SK-N-SH treated with all-trans-retinoic acid at 6 μM for 48 hours (cell line): ENCODE measurements at regions not wholly inside any gene's neighbourhood (a gene's known extent, or its start where the extent isn't known, plus 50 kb on each side); places are given as distances from the start of the nearest gene placed in this dataset.

Experiments used
- ARNTL ChIP-seq: fragments of 450-650 bp; formaldehyde crosslinking; IDR thresholded peaks from 2 replicates; pipeline ENCODE4 v1.5.0; 2020; ENCODE audit warnings: low read depth, mild to moderate bottlenecking, moderate library complexity, borderline replicate concordance
- ESRRG ChIP-seq: fragments of 250-450 bp; sonication (Bioruptor Pico); IDR thresholded peaks from 2 replicates; pipeline ENCODE4 v1.6.1; 2021; ENCODE audit warnings: mild to moderate bottlenecking
- GLIS3 ChIP-seq: fragments of 250-450 bp; sonication (Bioruptor Pico); IDR thresholded peaks from 2 replicates; pipeline ENCODE4 v1.5.0; 2020; ENCODE audit warnings: mild to moderate bottlenecking, moderate library complexity
- ISL1 ChIP-seq: fragments of 250-450 bp; sonication (Bioruptor Pico); IDR thresholded peaks from 2 replicates; pipeline ENCODE4 v2.1.2; 2022; ENCODE audit warnings: mild to moderate bottlenecking, moderate library complexity
- RARB ChIP-seq: fragments of 250-450 bp; sonication (Bioruptor Pico); IDR thresholded peaks from 2 replicates; pipeline ENCODE4 v1.8.0; 2021; ENCODE audit warnings: mild to moderate bottlenecking, moderate library complexity
- SNAI2 ChIP-seq: fragments of 250-450 bp; sonication (Bioruptor Pico); IDR thresholded peaks from 2 replicates; pipeline ENCODE4 v1.5.0; 2020; ENCODE audit warnings: mild to moderate bottlenecking, moderate library complexity
- TCF4 ChIP-seq: fragments of 250-450 bp; sonication (Bioruptor Pico); IDR thresholded peaks from 2 replicates; pipeline ENCODE4 v1.8.0; 2021; ENCODE audit warnings: mild to moderate bottlenecking, moderate library complexity, borderline replicate concordance
- ZFP3 ChIP-seq: fragments of 250-450 bp; sonication (Bioruptor Pico); IDR thresholded peaks from 2 replicates; pipeline ENCODE4 v1.5.0; 2020; ENCODE audit warnings: mild to moderate bottlenecking, moderate library complexity
- ZNF565 ChIP-seq: fragments of 450-650 bp; formaldehyde crosslinking; conservative IDR thresholded peaks from 2 replicates; pipeline ENCODE4 v1.5.0; 2020; ENCODE audit warnings: low read depth, mild to moderate bottlenecking, moderate library complexity
- TF ChIP-seq, protein P1 (sequence below): fragments of 250-450 bp; sonication (Bioruptor Pico); IDR thresholded peaks from 2 replicates; pipeline ENCODE4 v1.5.1; 2020; ENCODE audit warnings: low read depth, mild to moderate bottlenecking, moderate library complexity
- TF ChIP-seq, protein P2 (sequence below): fragments of 250-450 bp; sonication (Bioruptor Pico); IDR thresholded peaks from 2 replicates; pipeline ENCODE4 v1.5.1; 2021; ENCODE audit warnings: mild to moderate bottlenecking, moderate library complexity
- TF ChIP-seq, protein P3 (sequence below): fragments of 250-450 bp; sonication (Bioruptor Pico); IDR thresholded peaks from 2 replicates; pipeline ENCODE4 v1.8.0; 2020; ENCODE audit warnings: mild to moderate bottlenecking, moderate library complexity, borderline replicate concordance
- TF ChIP-seq, protein P4 (sequence below): fragments of 250-450 bp; sonication (Bioruptor Pico); IDR thresholded peaks from 2 replicates; pipeline ENCODE4 v1.8.0; 2021; ENCODE audit warnings: low read depth, mild to moderate bottlenecking, moderate library complexity, borderline replicate concordance
- TF ChIP-seq, protein P5 (sequence below): fragments of 250-450 bp; sonication (Bioruptor Pico); IDR thresholded peaks from 2 replicates; pipeline ENCODE4 v1.5.0; 2020; ENCODE audit warnings: mild to moderate bottlenecking, moderate library complexity

DNA sequence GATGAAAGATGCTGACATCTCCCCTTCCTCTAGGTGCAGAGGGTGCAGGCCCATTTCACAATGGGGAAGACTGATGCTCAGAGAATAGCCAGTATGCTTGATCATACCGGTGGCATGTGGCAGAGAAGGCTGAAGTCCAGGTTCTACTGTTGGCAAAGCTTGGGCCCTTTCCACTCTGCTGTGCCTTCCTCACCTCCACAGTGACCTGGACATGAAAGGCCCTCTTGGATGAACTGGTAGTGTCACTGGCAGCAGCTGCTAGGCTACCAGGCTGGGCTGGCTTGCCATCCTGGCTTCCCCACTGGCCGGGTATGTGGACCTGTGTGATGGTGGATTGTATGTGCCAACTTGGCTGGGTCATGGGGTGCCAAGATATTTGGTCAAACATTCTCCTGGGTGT lies 92.0 kb downstream of the GADD45G start:
- TF ChIP-seq, protein P1, sequence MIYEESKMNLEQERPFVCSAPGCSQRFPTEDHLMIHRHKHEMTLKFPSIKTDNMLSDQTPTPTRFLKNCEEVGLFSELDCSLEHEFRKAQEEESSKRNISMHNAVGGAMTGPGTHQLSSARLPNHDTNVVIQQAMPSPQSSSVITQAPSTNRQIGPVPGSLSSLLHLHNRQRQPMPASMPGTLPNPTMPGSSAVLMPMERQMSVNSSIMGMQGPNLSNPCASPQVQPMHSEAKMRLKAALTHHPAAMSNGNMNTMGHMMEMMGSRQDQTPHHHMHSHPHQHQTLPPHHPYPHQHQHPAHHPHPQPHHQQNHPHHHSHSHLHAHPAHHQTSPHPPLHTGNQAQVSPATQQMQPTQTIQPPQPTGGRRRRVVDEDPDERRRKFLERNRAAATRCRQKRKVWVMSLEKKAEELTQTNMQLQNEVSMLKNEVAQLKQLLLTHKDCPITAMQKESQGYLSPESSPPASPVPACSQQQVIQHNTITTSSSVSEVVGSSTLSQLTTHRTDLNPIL: no peak
- TF ChIP-seq, protein P2, sequence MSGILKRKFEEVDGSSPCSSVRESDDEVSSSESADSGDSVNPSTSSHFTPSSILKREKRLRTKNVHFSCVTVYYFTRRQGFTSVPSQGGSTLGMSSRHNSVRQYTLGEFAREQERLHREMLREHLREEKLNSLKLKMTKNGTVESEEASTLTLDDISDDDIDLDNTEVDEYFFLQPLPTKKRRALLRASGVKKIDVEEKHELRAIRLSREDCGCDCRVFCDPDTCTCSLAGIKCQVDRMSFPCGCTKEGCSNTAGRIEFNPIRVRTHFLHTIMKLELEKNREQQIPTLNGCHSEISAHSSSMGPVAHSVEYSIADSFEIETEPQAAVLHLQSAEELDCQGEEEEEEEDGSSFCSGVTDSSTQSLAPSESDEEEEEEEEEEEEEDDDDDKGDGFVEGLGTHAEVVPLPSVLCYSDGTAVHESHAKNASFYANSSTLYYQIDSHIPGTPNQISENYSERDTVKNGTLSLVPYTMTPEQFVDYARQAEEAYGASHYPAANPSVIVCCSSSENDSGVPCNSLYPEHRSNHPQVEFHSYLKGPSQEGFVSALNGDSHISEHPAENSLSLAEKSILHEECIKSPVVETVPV (CRISPR knock-in tag): no peak
- no peak for TF ChIP-seq GLIS3 (CRISPR knock-in tag)
- TF ChIP-seq, protein P3, sequence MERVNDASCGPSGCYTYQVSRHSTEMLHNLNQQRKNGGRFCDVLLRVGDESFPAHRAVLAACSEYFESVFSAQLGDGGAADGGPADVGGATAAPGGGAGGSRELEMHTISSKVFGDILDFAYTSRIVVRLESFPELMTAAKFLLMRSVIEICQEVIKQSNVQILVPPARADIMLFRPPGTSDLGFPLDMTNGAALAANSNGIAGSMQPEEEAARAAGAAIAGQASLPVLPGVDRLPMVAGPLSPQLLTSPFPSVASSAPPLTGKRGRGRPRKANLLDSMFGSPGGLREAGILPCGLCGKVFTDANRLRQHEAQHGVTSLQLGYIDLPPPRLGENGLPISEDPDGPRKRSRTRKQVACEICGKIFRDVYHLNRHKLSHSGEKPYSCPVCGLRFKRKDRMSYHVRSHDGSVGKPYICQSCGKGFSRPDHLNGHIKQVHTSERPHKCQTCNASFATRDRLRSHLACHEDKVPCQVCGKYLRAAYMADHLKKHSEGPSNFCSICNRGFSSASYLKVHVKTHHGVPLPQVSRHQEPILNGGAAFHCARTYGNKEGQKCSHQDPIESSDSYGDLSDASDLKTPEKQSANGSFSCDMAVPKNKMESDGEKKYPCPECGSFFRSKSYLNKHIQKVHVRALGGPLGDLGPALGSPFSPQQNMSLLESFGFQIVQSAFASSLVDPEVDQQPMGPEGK (CRISPR knock-in tag): no peak
- no peak for TF ChIP-seq ZFP3 (CRISPR knock-in tag)
- no peak for TF ChIP-seq ZNF565 (CRISPR knock-in tag)
- no peak for TF ChIP-seq ARNTL (CRISPR knock-in tag)
- TF ChIP-seq ISL1 (CRISPR knock-in tag): no peak
- TF ChIP-seq ESRRG (CRISPR knock-in tag): no peak
- TF ChIP-seq, protein P4, sequence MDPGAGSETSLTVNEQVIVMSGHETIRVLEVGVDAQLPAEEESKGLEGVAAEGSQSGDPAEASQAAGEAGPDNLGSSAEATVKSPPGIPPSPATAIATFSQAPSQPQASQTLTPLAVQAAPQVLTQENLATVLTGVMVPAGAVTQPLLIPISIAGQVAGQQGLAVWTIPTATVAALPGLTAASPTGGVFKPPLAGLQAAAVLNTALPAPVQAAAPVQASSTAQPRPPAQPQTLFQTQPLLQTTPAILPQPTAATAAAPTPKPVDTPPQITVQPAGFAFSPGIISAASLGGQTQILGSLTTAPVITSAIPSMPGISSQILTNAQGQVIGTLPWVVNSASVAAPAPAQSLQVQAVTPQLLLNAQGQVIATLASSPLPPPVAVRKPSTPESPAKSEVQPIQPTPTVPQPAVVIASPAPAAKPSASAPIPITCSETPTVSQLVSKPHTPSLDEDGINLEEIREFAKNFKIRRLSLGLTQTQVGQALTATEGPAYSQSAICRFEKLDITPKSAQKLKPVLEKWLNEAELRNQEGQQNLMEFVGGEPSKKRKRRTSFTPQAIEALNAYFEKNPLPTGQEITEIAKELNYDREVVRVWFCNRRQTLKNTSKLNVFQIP (CRISPR knock-in tag): no peak
- no peak for TF ChIP-seq SNAI2
- TF ChIP-seq, protein P5, sequence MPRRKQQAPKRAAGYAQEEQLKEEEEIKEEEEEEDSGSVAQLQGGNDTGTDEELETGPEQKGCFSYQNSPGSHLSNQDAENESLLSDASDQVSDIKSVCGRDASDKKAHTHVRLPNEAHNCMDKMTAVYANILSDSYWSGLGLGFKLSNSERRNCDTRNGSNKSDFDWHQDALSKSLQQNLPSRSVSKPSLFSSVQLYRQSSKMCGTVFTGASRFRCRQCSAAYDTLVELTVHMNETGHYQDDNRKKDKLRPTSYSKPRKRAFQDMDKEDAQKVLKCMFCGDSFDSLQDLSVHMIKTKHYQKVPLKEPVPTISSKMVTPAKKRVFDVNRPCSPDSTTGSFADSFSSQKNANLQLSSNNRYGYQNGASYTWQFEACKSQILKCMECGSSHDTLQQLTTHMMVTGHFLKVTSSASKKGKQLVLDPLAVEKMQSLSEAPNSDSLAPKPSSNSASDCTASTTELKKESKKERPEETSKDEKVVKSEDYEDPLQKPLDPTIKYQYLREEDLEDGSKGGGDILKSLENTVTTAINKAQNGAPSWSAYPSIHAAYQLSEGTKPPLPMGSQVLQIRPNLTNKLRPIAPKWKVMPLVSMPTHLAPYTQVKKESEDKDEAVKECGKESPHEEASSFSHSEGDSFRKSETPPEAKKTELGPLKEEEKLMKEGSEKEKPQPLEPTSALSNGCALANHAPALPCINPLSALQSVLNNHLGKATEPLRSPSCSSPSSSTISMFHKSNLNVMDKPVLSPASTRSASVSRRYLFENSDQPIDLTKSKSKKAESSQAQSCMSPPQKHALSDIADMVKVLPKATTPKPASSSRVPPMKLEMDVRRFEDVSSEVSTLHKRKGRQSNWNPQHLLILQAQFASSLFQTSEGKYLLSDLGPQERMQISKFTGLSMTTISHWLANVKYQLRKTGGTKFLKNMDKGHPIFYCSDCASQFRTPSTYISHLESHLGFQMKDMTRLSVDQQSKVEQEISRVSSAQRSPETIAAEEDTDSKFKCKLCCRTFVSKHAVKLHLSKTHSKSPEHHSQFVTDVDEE (CRISPR knock-in tag): no peak
- TF ChIP-seq RARB (CRISPR knock-in tag): no peak
- TF ChIP-seq TCF4: no peak
